Eye (tissue), 1 donor: ENCODE measurements at regions not wholly inside any gene's neighbourhood (a gene's known extent, or its start where the extent isn't known, plus 50 kb on each side); places are given as distances from the start of the nearest gene placed in this dataset.
"Not testable (repeated sequence)": the region's sequence is repeated elsewhere in the genome, so short reads cannot be mapped to it uniquely, and the experiment has no call there.

Experiments
- DNase-seq: peaks from one replicate; pipeline ENCODE4 v3.0.0-alpha.2; 2015

DNA sequence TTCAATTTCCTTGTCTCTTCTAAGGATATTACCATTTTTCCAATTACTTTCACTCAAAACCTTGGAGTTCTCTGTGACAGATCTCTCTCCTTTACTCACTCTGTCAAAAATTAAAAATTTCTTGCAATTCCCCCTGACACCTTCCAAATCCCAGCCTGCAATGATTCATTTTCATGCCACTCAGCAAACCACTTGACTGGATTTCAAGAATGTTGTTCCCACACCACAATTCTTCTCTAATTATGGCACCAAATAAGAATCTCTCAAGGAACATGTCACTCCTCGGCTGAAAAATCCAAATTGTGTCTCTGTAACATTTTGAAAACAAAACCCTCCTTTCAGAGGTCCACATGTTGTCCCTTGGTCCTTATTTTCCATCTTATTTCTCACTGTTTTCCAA is 438.9 kb upstream of the ZP4 start:
- no peak for DNase-seq

DNA sequence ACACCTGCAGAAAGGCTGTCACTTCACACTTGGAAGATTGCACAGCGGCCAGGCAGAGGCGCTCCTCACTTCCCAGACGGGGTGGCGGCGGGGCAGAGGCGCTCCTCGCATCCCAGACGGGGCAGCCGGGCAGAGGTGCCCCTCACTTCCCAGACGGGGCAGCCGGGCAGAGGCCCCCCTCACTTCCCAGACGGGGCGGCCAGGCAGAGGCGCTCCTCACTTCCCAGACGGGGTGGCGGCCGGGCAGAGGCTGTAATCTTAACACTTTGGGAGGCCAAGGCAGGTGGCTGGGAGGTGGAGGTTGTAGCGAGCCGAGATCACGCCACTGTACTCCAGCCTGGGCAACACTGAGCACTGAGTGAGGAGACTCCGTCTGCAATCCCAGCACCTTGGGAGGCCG is 436.3 kb upstream of the ZP4 start:
- not testable (repeated sequence) for DNase-seq

DNA sequence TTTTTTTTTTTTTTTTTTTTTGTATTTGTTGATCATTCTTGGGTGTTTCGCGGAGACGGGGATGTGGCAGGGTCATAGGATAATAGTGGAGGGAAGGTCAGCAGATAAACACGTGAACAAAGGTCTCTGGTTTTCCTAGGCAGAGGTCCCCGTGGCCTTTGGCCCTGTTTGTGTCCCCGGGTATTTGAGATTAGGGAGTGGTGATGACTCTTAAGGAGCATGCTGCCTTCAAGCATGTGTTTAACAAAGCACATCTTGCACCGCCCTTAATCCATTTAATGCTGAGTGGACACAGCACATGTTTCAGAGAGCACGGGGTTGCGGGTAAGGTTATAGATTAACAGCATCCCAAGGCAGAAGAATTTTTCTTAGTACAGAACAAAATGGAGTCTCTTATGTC is 435.8 kb upstream of the ZP4 start:
- not testable (repeated sequence) for DNase-seq

DNA sequence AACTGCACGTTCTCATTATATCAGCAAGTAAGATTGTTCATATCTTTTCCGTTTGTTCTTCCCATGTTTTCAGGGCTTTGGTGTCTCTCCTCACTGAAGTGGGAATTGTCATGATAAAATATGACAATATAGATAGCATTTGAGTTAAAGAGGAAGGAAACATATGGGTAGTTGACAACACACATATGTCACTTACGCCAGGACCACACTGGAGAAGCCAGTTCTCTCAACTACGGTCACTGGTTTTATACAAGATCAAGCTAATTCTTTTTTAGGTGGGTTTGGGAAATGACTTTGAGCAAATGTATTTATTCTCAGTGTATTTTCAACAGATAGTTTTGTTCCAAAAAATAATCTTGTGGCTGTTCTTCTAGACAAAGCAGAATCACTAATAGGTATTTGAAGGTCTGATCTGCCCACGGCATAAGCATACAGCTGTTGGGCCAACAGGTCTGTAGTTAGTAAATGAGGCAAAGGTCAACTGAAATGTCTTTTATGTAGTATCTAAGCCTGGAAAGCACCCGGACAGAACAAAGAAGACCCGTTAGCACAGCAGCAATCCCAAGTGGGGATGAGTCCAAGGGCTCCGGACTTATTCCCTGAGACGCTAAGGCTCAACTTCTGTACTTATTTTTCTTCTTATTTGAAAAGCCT is 433.6 kb upstream of the ZP4 start:
- DNase-seq, result no peak

DNA sequence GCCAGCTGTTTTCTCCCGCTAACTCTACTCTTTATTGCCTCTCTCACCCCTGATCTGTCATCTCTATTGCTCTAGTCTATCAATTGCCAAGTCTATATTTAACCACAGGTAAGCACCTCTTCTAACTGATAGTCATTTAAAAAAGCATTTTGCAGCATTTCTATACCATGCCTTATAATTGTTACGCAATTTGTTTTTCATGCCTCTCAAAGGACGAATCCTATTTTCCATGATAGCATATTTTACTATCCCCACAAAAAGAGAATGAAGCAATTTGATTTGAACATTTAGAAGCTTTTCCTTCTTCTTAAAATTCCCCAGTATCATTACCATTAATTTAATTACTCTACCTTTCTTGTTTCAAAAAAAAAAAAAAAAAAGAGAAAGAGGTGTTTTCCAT is 432.8 kb upstream of the ZP4 start:
- no peak for DNase-seq

DNA sequence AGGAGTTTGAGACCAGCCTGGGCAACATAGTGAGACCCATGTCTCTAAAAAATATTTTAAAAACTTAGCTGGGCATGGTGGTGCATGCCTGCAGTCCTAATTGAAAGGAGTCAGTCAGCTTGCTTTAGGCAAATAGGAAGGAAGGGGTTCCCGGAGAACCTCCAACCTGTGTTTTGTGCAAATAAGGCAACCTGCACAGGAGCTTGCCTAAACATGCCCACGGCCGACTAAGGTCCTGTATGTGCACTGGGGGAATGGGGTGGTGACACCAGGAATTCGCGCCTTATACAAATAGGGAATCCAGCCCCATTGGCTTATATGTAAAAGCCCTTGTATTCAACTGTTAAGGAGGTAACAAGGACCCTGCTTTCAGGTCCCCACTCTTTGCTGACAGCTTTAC is 429.2 kb upstream of the ZP4 start:
- no peak for DNase-seq

DNA sequence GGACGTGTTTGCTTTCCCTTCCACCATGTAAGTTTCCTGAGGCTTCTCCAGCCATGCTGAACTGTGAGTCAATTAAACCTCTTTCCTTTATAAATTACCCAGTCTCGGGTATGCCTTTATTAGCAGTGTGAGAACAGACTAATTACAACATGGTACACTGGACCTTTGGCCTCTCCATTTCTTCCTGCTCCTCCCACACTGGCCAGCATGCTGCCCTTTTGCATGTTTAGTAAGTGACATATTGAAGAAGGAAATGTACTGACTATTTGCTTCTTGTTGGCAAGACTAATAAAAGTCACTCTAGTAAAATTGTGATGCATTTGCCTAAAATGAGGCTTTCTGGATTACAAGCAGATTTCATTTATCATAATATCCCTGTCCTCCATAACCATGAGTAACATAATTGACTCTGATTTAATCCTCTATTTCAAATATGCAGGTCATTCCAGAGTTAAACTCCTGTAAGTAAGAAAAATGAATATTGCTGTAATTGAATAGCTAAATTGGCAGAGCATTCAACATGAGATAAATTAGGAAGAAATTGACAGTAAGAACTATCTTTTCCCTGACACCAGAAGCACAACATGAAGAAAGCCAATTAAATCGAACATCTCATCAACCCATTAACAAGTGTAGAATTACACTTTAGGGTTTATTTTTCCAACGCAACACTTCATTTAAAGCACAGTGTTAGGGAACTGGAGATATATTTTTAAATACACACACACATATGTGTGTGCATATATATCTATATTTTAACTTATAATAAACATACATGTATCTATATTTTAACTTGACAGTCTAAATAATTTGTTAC is 427.8 kb upstream of the ZP4 start:
- DNase-seq, result no peak

DNA sequence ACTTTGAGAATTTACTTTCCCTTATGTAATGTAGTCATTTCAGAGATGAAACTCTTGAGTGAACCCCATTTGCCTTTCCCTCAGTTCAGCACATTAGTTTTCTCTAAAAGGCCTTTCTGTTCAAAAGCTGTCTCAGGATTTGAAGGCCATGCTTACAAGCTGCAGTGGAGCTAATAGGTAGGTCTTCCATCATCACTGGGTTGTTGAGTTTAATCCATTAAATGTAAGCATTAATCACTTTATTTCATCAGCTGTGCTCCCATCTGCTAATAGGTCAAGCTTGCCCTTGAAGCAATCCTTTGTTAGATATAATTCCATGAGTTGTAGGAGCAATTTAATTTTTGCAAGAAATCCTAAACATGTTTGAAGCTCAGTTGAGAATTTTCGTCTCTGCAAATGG is 422.2 kb upstream of the ZP4 start:
- no peak for DNase-seq

DNA sequence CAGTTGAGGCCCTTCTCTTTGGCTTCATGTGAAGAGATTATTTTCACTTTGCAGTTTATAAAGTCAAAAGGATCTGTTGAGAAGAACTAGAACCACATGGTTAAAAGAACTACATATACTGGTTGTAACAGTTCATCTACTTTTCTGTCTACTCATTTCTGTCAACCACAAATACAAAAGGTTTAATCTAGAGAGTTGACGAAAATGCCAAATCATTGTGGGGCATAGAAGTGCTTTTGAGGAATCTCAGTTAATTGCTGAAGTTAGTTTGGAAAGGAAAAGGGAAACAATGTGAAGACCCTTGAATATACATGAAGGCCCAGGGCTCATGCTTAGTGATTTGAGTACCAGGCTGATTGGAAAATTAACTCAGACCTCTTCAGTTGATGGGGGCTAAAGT is 415.7 kb upstream of the ZP4 start:
- no peak for DNase-seq

DNA sequence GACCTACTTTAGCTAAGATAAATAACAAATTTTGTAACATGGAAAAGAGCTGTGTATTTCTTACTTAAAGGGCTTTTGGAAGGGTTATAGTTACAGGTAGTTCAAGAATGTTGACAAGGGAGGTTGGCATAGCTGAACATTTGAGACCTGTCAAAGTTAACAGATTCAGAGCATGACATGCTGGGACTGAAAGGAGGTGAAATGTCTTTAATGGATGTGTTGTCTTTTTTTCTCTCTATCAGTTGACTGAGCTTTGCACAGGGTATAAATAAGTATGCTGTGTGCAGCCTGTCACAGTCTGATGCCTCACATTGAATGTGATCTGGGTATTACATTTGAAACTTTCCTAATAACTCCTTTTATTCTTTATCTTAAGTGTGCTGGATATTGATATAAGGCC is 411.9 kb upstream of the ZP4 start:
- no peak for DNase-seq

DNA sequence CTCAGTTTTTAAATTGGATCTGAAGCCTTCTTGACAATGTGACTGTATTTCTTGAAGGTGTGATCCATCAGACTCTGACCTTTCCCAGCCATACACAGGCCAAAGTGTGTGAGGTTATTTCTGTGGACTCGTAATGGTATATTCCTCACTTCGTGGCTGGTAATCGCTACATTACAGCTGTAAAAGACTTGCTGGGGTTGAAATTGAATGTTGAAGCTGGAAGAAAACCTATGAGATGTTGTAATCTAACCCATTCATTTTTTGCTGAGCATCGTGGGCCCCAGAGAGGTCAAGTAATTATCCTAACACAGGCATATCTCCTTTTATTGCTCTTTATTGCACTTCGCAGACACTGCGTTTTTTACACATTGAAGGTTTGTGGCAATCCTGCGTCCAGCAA is 405.6 kb upstream of the ZP4 start:
- no peak for DNase-seq

DNA sequence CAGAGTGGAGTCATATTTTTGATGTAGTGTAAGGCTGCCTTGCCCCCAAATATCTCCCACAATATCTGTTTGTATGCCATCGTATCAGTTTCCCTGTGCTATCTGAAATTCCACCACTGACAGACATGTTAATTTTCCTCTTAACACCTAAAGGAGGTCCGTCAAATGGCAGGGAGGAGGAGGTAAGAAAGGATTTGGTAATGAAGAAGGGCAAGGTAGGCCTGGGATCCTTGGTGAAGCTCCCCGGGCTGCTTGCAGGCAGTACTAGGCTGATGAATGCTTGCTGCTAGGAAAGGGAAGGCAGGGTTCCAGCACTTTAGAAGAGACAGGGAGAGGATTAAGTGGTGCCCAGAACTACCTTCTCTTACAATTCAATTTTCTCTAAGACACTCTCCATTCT is 402.4 kb upstream of the ZP4 start:
- DNase-seq, result no peak

DNA sequence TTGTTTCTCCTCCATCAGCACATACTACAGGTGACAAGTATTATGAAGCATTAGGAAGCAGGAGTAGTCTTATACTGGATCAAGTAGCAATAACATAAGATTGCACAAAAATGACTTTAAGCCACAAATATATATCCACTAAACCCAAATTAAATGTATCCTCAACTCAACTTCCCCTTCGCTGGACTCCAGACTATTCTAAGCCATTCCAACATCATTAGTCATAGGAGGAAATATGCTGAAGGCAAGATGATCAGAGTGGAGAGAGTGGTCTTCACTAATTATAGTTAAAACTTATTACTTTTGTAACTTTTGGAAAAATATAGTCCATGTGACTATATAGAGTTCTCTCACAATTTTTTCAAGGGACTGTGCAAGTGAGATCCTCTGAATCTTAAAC is 390.7 kb upstream of the ZP4 start:
- no peak for DNase-seq

DNA sequence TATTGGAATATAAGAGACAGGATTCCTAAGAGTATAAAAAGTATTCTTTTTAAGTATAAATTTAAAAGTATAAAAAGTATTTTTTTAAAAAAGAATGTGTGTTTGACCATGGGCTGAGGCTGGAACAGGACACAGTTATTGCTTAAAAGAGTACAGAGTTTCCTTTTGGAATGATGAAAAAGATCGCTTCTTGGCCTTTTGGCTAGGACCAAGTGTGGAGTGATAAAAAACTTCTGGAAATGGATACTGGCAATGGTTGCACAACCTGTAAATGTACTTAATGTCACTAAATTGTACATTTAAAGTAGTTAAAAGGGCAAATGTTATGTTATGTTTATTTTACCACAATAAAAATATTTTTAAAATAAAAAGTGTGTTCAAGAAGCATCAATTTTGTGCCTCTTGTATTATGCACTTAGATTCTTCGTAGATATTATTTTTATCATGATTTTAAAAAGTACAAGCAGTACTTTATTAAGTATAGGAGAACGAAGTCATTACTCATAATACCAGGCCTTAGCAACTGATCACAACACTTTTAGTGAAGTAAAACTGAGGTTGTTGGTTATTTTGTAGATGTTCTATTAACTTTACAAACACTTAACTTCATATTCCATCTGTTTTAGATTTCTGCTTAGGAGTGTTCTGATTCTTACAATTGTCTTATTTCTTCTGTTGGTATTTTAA is 389.1 kb upstream of the ZP4 start:
- DNase-seq, result no peak

DNA sequence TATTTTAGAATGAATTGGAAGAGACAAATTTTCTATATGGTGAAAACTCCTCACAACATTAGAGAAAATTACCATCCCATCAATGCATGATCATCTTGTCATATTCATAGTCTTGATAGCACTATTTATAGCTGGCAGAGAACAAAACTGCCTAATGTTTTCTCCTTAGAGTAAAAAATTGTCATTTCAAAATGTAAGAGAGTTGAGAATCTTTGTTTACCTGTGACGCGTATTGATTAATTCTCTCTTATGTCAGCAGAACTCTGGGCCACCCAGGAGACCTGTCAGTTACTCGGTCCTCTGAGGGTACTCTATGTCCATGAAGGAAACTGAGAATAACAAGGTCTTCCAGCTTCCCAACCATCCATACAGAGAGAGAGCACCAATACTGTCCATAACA is 381.4 kb upstream of the ZP4 start:
- no peak for DNase-seq

DNA sequence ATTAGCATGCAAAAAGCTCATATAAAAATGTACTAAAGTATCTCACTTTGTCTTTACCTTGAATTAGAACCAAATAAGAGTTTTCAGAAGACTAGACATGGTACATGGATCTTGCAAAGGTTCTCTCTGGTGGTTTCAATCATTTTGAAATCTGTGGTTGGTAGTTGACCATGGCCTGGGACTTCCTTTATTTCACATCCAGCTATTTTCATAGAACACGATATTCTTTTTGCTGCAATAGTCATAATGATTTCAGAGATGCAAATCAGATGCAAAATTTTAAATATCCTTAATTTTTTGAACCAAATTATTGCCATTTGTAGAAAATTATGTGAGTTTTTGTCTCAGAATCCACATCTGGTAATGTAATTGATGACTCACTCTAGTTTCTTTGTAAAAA is 375.1 kb upstream of the ZP4 start:
- DNase-seq, result no peak

DNA sequence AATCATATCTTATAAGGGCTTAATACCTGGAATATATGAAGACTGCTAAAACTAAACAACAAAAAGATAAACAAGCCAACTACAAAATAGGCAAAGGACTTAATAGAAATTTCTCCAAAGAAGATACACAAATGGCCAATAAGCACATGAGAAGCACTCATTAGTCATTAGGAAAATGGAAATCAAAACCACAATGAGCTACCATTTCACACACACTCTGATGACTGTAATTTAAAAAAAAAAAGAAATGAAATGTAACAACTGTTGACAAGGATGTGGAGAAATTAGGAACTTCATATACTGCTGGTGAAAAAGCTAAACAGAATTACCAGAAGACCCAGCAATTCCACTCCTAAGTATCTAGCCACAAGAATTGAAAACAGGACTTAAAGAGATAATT is 374.2 kb upstream of the ZP4 start:
- DNase-seq, result no peak

DNA sequence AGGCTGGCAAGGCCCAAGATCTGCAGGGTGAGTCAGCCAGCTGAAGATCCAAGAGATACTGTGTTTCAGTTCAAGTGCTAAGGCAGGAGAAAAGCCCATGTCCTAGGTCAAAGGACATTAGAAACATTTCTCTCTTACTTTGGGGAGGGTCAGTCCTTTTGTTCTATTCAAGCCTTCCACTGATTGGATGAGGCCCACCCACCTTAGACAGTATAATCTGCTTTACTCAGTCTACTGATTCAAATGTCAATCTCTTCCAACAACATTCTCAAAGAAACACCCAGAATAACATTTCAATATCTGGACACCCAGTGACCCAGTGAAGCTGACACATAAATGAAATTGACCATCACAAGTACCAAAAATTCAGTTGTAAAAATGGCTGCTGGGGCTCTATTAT is 367.8 kb upstream of the ZP4 start:
- DNase-seq, result no peak

DNA sequence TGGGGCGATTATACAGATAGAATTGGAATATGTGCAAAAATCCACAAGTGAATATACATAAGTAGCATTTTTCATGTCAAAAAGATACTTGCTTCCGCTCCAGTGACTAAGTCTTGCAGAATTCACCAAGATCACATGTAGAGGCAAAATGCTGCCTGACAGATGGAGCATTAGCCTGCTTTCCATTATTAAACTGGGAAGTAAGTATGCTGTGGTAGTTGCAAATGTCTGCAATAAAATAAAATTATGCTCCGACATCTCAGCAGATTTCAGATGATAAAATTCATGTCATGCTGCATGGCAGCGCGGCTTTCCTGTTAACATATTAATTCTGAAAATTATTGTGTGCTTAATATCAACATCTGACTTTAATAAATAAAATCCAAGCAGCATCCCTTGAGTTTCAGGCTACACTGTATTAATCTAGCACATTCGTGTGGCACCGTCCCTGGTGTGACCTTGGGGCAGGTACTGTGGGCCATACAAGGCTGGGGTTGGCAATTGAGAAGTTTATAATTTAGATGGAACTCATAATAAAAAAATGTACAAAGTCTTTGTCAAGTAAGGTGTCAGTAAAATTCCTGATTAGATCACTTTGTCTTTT is 366.4 kb upstream of the ZP4 start:
- DNase-seq, result peak; percentile 75

DNA sequence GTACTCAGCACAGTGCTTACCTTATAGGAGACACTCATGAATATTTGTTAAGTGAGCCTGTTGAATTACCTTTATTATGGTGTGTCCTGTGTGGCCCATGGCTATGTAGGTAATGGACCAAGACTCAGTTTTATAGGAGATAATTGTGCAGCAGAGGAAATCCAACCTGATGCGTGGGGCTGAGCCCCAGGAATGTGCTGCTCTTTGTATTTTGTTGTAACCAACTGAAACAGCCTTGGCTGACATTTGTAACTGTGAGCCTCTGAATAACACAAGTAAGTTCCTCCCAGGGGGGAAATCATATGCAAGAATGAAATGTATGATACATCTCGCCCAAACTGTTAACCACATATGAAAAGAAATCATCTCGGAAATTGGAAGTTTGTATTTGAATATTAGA is 364.2 kb upstream of the ZP4 start:
- DNase-seq, result no peak

DNA sequence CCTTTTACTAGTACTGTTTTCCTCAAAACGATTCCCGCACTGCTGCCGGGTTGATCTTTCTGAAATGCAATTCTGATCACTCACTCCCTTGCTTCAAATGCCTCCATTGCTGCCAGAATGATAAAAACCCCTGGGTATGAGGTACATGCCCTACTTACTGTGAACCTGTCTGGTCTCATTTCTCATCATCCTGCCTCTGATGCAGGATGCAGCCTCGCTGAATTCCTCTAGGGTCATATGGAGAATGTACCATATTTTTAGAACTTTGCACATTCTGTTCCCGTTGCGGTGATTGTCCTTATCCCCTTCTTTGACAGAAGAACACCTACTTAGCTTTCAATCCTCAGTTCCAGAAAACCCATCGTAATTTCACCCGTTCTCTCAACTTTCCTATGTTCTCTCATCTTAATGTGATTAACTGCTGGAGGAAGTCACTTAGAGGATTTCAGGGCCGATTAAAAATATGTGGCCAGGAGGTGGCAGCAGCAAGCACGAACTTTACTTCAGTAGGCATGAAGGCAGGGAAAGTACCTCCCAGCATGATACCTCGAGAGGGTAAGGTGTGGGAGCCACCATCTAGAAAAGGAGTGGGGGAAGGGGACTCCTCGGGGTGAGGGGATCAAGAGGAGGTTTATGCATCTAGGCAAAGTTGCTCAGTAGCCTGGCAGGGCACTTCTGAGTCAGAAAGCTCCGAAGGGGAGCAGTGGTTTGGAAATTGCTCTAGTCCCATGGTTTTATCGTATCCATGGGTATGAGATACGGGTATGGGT is 361.5 kb upstream of the ZP4 start:
- peak; percentile 72 for DNase-seq

DNA sequence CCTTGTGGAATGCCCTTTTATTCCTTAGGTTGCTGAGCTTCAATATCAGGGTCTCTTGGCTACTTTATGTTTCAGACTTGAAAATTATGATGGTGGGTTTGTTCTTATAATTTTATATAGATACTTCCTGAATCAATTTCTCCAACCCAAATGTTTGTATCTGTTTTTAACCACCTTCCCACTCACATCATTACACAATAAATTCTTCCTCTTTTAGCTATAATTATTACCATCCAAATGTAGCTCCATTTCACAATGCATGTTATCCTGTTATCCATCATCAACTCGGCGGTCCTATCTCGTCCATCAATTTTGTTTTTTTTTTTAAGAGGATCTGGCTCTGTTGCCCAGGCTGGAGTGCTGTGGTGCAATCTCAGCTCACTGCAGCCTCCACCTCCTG is 357.6 kb upstream of the ZP4 start:
- no peak for DNase-seq

DNA sequence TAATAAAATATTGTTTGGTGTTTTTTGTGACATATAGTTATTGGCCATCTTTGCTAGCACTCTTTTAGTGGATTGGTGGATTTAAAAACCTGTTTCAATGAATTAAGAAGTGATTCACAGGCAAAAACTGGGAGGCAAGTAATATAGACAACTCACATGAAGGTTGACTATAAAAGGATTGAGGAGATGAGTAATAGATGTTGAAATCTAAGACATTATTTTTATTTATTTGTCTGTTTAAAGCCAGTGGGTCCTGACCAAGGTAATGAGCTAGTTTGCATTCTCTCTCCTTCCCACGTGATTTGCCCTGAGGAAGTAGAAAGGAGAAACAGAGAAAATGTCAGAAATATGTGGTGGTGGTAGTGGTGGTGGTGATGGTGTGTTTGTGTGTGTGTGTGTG is 351.5 kb upstream of the ZP4 start:
- no peak for DNase-seq
